PC-9 (cell line): ENCODE measurements at regions not wholly inside any gene's neighbourhood (a gene's known extent, or its start where the extent isn't known, plus 50 kb on each side); places are given as distances from the start of the nearest gene placed in this dataset.
"Not testable (repeated sequence)": the region's sequence is repeated elsewhere in the genome, so short reads cannot be mapped to it uniquely, and the experiment has no call there.

Experiments used
- CTCF ChIP-seq: fragments of 200-600 bp; sonication (generic); conservative IDR thresholded peaks from 2 replicates; pipeline ENCODE4 v1.6.1; 2017; ENCODE audit warnings: mixed run types, antibody characterized with exemption, mild to moderate bottlenecking, moderate library complexity
- EZH2 ChIP-seq: fragments of 200-600 bp; sonication (generic); IDR thresholded peaks from 2 replicates; pipeline ENCODE4 v1.8.0; 2017; ENCODE audit warnings: antibody characterized with exemption, low read depth

DNA sequence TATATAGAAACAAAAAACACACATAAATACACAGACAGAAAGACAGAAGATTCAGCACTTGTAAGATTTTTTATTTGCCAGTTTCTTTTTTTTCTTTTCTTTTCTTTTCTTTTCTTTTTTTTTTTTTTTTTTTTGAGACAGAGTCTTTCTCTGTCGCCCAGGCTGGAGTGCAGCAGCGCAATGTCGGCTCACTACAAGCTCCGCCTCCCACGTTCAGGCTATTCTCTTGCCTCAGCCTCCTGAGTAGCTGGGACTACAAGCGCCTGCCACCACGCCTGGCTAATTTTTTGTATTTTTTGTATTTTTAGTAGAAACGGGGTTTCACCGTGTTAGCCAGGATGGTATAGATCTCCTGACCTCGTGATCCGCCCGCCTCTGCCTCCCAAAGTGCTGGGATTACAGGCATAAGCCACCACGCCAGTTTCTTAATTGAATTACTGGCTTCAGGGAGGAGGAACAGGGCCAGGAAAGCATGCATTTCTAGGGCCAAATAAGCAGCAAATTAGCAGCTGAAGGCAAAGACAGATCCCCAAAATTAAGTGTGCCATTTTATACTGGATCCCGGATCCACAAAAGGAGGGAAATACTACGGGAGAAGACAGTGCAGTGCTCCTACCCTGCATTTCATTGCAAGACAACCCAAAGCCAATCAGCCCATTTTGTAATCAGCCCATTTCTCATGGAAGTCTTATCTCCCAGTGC, 305.6 kb upstream of the CCNH start:
- TF ChIP-seq CTCF, EZH2: not testable (repeated sequence)
